Fibroblast of pulmonary artery (primary cell): ENCODE measurements at regions not wholly inside any gene's neighbourhood (a gene's known extent, or its start where the extent isn't known, plus 50 kb on each side); places are given as distances from the start of the nearest gene placed in this dataset.

Experiments
- DNase-seq: peaks from one replicate; pipeline ENCODE4 v3.0.0-alpha.2; 2010; ENCODE audit warnings: low read depth
- H3K4me3 ChIP-seq: replicated peaks from 2 replicates; pipeline ENCODE4 v1.5.1; 2011; ENCODE audit warnings: low read depth, mild to moderate bottlenecking, control low read depth, low read length, moderate library complexity
- TF ChIP-seq, protein P1 (sequence below): IDR thresholded peaks from 2 replicates; pipeline ENCODE4 v1.5.1; 2011; ENCODE audit warnings: mild to moderate bottlenecking, control low read depth, low read length, inconsistent platforms; ENCODE audit errors: missing control alignments

DNA sequence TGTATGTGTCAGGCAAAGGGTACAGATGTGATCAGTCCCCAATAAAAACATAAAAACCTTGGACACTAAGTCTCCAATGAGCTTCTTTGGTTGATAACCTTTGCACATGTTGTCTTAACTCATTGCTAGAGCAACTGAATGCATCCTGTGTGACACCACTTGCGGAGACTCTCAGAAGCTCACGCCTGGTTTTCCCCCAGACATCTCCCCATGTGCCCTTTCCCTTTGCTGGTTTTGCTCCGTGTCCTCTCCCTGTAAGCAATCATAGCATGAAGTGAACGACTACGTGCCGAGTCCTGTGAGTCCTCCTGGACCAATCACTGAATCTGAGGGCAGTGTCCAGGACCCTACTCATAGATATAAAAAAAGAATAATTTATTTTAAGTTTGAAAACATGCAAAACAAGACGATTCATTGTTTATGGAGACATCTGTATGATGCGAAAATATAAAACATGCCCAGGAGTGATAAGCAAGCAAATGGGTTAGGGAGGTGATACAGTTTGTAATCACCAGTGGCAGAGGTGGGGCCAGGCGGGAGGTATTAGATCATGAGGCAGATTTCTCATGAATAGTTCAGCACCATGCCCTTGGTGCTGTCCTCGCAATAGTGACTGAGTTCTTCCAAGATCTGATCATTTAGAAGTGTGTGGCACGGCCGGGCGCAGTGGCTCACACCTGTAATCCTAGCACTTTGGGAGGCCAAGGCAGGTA lies 115.5 kb downstream of the MED10 start:
- H3K4me3 ChIP-seq, result no peak overlapping the region
- no peak for DNase-seq
- TF ChIP-seq, protein P1, sequence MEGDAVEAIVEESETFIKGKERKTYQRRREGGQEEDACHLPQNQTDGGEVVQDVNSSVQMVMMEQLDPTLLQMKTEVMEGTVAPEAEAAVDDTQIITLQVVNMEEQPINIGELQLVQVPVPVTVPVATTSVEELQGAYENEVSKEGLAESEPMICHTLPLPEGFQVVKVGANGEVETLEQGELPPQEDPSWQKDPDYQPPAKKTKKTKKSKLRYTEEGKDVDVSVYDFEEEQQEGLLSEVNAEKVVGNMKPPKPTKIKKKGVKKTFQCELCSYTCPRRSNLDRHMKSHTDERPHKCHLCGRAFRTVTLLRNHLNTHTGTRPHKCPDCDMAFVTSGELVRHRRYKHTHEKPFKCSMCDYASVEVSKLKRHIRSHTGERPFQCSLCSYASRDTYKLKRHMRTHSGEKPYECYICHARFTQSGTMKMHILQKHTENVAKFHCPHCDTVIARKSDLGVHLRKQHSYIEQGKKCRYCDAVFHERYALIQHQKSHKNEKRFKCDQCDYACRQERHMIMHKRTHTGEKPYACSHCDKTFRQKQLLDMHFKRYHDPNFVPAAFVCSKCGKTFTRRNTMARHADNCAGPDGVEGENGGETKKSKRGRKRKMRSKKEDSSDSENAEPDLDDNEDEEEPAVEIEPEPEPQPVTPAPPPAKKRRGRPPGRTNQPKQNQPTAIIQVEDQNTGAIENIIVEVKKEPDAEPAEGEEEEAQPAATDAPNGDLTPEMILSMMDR, result no peak

DNA sequence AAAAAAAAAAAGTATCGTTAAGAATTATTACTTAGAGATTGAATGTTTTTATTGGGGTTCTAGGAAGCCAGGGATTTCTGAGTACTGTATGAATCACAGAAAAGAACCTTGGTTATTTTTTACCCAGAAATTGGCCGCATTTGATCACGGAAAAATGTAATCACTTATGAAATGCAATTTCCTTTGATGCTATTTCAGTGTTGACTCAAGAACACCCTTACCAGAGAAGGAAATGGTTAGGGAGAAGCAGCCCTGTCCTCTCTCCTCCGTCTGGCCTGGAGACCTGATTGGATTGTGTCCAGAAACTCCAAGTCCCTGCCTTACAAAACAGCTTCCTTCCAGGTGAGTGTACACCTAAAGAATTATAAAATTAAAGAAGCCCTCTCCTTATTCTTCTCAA lies 116.7 kb downstream of the MED10 start:
- TF ChIP-seq, protein P1, result no peak
- no peak overlapping the region for H3K4me3 ChIP-seq
- DNase-seq, result no peak

DNA sequence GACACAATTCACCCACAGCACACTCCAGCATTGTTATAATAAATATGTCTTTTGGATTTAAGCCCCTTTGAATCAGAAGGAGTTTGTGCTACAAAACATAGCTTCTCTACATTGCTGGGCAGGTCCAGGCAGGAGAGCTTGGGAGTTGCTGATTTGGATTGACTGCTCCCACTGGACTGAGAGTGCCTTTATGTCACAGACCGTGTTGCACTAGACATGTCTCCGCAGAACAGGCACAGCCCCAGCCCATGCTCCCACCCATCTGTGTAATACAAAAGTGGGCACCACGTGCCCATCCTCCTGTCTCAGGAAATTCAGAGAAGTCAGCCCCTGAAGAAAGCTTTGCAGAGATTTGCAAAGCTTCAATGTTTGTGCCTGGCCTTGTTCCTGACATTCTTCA lies 117.1 kb downstream of the MED10 start:
- DNase-seq, result no peak
- TF ChIP-seq, protein P1, result no peak
- H3K4me3 ChIP-seq, result no peak overlapping the region

DNA sequence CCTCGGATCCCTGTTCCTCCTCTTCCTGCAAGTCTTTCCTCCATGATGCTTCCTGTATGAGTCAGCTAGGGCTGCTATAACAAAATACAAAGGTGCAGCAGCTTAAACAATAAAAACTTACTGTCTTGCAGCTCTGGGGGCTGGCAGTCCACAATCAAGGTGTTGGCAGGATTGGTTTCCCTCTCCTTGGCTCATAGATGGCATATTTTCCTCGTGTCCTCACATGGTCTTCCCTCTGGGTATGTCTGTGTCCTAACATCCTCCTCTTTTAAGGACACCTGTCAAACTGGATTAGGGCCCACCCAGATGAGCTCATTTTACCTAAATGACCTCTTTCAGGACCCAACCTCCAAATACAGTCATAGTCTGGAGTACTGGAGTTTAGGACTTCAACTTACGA lies 117.5 kb downstream of the MED10 start:
- no peak overlapping the region for H3K4me3 ChIP-seq
- TF ChIP-seq, protein P1, result no peak
- no peak for DNase-seq

DNA sequence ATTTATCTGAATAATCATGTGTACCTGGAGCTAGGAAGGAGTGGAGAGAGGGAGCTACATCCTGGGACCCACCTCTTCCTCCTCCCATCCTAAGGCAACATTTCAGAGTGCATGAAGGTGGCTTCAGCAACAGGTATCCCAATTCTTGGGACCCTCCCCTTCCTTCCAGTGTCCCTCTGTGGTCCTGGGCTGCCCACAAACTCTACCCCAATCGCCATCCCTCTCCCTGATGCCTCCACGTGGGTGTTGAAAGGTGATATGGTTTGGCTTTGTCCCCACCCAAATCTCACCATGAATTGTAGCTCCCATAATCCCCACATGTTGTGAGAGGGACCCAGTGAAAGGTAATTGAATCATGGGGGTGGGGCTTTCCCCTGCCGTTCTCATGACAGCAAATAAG lies 121.4 kb downstream of the MED10 start:
- TF ChIP-seq, protein P1, result no peak
- no peak for DNase-seq
- H3K4me3 ChIP-seq, result no peak overlapping the region

DNA sequence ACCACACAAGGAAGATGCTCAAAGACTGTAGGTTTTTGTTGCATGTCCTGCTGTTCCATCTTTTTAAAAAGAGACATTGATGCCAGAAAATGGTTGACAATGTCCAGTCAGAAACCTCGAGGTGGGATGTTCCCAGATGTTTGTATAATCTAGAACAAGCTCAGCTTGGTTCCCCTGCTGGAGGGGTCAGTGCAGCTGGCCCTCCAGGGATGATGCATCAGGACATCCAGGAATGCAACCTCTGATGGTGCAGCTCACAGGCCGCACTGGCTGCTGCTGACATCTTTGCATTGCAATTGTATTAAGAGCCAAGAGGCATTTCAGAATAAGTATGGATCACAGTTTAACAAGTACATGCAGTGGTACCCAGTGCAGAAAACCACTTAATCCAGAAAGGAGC lies 122.4 kb downstream of the MED10 start:
- H3K4me3 ChIP-seq, result no peak overlapping the region
- TF ChIP-seq, protein P1, result no peak
- DNase-seq, result no peak

DNA sequence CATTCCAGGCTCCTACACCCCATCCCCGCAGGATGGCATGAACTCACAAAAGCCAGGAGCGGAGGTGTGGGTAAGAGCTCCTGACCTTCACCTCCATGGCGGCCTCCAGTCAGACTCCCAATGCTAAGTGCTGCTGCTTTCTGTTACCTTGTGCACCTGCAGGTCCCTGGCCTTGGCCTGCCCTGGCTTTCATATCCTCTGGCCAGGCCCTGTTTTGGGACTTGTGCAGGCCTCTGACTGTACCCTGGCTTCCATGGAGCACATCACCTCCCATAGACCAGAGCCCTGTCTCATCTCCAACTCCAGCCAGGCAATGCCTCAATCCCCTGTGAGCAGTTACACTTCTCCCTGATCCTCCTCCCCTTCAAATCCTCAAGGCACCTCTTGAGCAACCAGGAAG lies 124.5 kb downstream of the MED10 start:
- TF ChIP-seq, protein P1, result no peak
- DNase-seq, result no peak

More for the DNA sequence above, 124.5 kb downstream of the MED10 start:
- H3K4me3 ChIP-seq, result no peak overlapping the region
